PFSK-1 (cell line): ENCODE measurements at regions not wholly inside any gene's neighbourhood (a gene's known extent, or its start where the extent isn't known, plus 50 kb on each side); places are given as distances from the start of the nearest gene placed in this dataset.

ENCODE experiments used
- POLR2AphosphoS5 ChIP-seq: IDR thresholded peaks from 2 replicates; pipeline ENCODE4 v1.6.1; 2012; ENCODE audit warnings: low read depth, mild to moderate bottlenecking, control low read depth, low read length, moderate library complexity
- SIN3A ChIP-seq: IDR thresholded peaks from 2 replicates; pipeline ENCODE4 v1.6.1; 2012; ENCODE audit warnings: mild to moderate bottlenecking, low read length, moderate library complexity, borderline replicate concordance; ENCODE audit not compliant: insufficient read depth
- TF ChIP-seq, protein P1 (sequence below), 2 experiments: IDR thresholded peaks; 2 replicates each; pipeline versions ENCODE4 v1.6.1 to v1.8.0; 2011 to 2012; ENCODE audit warnings: low read depth in 2 of 2, low read length in 2 of 2, control low read depth in 1 of 2, inconsistent platforms in 1 of 2, mild to moderate bottlenecking in 1 of 2, moderate library complexity in 1 of 2; ENCODE audit not compliant: insufficient read depth in 1 of 2

DNA sequence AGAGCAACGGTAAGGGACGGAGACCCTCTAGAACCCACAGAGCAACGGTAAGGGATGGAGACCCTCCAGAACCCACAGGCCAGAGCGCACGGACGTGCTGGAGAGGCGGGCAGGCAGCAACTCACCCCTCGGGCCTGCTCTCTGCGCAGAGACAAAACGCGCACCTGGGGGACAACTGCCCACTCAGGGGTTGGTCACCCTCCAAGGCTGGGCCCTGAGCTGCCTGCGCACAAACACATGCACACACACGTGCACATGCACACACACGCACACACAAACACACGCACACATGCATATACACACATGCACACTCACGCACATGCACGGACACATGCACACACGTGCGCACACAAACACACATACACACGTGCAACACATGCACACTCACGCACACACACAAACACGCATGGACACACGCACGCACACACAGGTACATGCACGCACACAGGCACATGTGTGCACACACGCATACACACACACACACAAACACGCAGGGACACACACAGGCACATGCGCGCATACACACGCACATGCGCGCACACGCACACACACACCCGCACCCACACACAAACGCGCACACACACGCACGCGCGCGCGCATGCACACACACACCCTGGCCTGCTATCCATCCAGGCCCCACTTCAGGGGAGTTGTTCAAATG lies 88.3 kb downstream of the NCOR2 start:
- TF ChIP-seq, protein P1, sequence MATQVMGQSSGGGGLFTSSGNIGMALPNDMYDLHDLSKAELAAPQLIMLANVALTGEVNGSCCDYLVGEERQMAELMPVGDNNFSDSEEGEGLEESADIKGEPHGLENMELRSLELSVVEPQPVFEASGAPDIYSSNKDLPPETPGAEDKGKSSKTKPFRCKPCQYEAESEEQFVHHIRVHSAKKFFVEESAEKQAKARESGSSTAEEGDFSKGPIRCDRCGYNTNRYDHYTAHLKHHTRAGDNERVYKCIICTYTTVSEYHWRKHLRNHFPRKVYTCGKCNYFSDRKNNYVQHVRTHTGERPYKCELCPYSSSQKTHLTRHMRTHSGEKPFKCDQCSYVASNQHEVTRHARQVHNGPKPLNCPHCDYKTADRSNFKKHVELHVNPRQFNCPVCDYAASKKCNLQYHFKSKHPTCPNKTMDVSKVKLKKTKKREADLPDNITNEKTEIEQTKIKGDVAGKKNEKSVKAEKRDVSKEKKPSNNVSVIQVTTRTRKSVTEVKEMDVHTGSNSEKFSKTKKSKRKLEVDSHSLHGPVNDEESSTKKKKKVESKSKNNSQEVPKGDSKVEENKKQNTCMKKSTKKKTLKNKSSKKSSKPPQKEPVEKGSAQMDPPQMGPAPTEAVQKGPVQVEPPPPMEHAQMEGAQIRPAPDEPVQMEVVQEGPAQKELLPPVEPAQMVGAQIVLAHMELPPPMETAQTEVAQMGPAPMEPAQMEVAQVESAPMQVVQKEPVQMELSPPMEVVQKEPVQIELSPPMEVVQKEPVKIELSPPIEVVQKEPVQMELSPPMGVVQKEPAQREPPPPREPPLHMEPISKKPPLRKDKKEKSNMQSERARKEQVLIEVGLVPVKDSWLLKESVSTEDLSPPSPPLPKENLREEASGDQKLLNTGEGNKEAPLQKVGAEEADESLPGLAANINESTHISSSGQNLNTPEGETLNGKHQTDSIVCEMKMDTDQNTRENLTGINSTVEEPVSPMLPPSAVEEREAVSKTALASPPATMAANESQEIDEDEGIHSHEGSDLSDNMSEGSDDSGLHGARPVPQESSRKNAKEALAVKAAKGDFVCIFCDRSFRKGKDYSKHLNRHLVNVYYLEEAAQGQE (IDR thresholded peaks at IDR 0.05; ENCODE audit: insufficient read depth in 1 of 2, low read depth in 2 of 2, low read length in 2 of 2): no peak
- TF ChIP-seq POLR2AphosphoS5 (no peak), SIN3A (no peak)
